ENCODE measurements at regions not wholly inside any gene's neighbourhood (a gene's known extent, or its start where the extent isn't known, plus 50 kb on each side); places are given as distances from the start of the nearest gene placed in this dataset.

- DNase-seq: no peak
- intact Hi-C loops (cut with DNase I): no loop called here
- Histone ChIP-seq H3K4me1 (peaks cover 0 to 27% (median 0%) of the 10 kb centered on the region in 9 donors), H3K27me3 (no peaks in the 10 kb centered on the region), H3K36me3 (no peaks in the 10 kb centered on the region), H3K9me3 (peaks cover 0 to 7% (median 0%) of the 10 kb centered on the region in 11 donors), H3K27ac (peak overlapping the region in 1 of 10 donors; percentile 41), H3K4me3 (peak overlapping the region in 1 of 10 donors; percentile 2)
- ATAC-seq: peak in 3 of 8 donors; percentile 33 to 52 (median 38)
- WGBS, 2 donors: 47% methylated on average over 2 of the region's 2 CpGs
- TF ChIP-seq CTCF (IDR thresholded peaks at IDR 0.05): no peak
Observed at GRCh38 chr4:163606896-163607691, 112.6 kb downstream of the TMA16 start.

- 70 to 84% methylated on average over 2 of the region's 2 CpGs for WGBS, 2 donors
- Histone ChIP-seq H3K27ac (peak overlapping the region in 1 of 10 donors; percentile 32), H3K36me3 (no peaks in the 10 kb centered on the region), H3K27me3 (no peaks in the 10 kb centered on the region), H3K4me3 (peak overlapping the region in 2 of 10 donors; percentile 13 to 60), H3K4me1 (peaks cover 0 to 18% (median 0%) of the 10 kb centered on the region in 9 donors), H3K9me3 (peaks cover 0 to 7% (median 0%) of the 10 kb centered on the region in 11 donors)
- no peak for ATAC-seq
- TF ChIP-seq CTCF (IDR thresholded peaks at IDR 0.05): no peak
- no peak for DNase-seq
- intact Hi-C loops (cut with DNase I): no loop called here
Observed at GRCh38 chr4:163609019-163609418, 114.5 kb downstream of the TMA16 start.

GRCh38 chr4:163610648-163611047 is 116.2 kb downstream of the TMA16 start:
- H3K27me3 ChIP-seq: no peaks in the 10 kb centered on the region
- no peak for ATAC-seq
- peaks cover 0 to 9% (median 0%) of the 10 kb centered on the region in 9 donors for H3K4me1 ChIP-seq
- H3K4me3 ChIP-seq: peak overlapping the region in 5 of 10 donors; percentile 13 to 60 (median 33)
- no peak for TF ChIP-seq CTCF (IDR thresholded peaks at IDR 0.05)
- DNase-seq: no peak
- no peaks in the 10 kb centered on the region for H3K36me3 ChIP-seq
- H3K9me3 ChIP-seq: peaks cover 0 to 2% (median 0%) of the 10 kb centered on the region in 11 donors
- H3K27ac ChIP-seq: peak overlapping the region in 1 of 10 donors; percentile 86
- 53 to 65% methylated on average over 4 of the region's 4 CpGs for WGBS, 2 donors
- intact Hi-C loops (cut with DNase I): no loop called here

GRCh38 chr4:163611182-163611581 is 116.7 kb downstream of the TMA16 start:
- WGBS, 2 donors: 69 to 75% methylated on average over 3 of the region's 3 CpGs
- Histone ChIP-seq H3K4me3 (peak overlapping the region in 5 of 10 donors; percentile 13 to 60 (median 33)), H3K36me3 (no peaks in the 10 kb centered on the region), H3K9me3 (no peaks in the 10 kb centered on the region), H3K27me3 (no peaks in the 10 kb centered on the region), H3K4me1 (peaks cover 0 to 9% (median 0%) of the 10 kb centered on the region in 9 donors), H3K27ac (peak overlapping the region in 2 of 10 donors; percentile 49 to 86)
- peak in 1 of 8 donors; percentile 49 for ATAC-seq
- intact Hi-C loops (cut with DNase I): no loop called here
- no peak for TF ChIP-seq CTCF (IDR thresholded peaks at IDR 0.05)
- DNase-seq: no peak
